ENCODE measurements at regions not wholly inside any gene's neighbourhood (a gene's known extent, or its start where the extent isn't known, plus 50 kb on each side); places are given as distances from the start of the nearest gene placed in this dataset.
"Not testable (repeated sequence)": the region's sequence is repeated elsewhere in the genome, so short reads cannot be mapped to it uniquely, and the experiment has no call there.

DNA sequence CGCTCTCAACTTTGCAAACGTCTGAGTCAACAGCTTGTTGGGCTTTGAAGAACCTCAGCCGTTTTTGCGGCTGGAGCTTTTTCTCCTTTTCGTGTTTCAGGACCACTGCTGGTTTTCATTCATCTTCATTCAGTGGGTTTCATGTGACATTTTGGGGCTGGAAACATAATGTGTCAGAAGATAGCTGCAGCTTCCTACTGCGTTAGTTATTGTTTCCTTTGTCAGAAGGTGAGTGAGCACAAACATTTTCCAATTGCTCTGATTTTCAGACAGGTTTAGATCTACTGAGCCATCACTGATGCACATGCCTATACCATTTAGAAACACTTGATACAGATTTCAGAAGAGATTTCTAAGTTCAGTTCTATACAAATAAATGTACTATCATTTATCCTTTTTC is 575.5 kb downstream of the TTLL7 start:
- not testable (repeated sequence) for TF ChIP-seq CTCF (IDR thresholded peaks at IDR 0.05 in 4 of 5, conservative IDR thresholded peaks at IDR 0.05 in 1 of 5); POLR2A (IDR thresholded peaks at IDR 0.05)

Data from gastrocnemius medialis (tissue), 4 donors.